Ovary (tissue), 3 donors: ENCODE measurements at regions not wholly inside any gene's neighbourhood (a gene's known extent, or its start where the extent isn't known, plus 50 kb on each side); places are given as distances from the start of the nearest gene placed in this dataset.

ENCODE experiments used
- CTCF ChIP-seq, 3 donors: fragments of 450-650 bp in 2 of 3; fragments of 200-600 bp in 1 of 3; IDR thresholded peaks; one replicate each; pipeline versions ENCODE4 v1.5.1 to v1.8.0; 2016 to 2022; ENCODE audit warnings: antibody characterized with exemption in 3 of 3, mild to moderate bottlenecking in 1 of 3
- EP300 ChIP-seq: sonication (generic); formaldehyde crosslinking; IDR thresholded peaks from one replicate; pipeline ENCODE4 v1.6.1; 2017; ENCODE audit warnings: antibody characterized with exemption
- POLR2A ChIP-seq: fragments of 450-650 bp; IDR thresholded peaks from one replicate; pipeline ENCODE4 v1.6.1; 2017; ENCODE audit warnings: antibody characterized with exemption, mild to moderate bottlenecking, moderate library complexity
- donor health status: DM: no; HTN: no; CAD: no.

- TF ChIP-seq CTCF (IDR thresholded peaks at IDR 0.05): no peak
- TF ChIP-seq POLR2A: no peak
- no peak for TF ChIP-seq EP300
Measured at GRCh38 chr16:88323041-88323440, 59.7 kb upstream of the ZNF469 start.
